ENCODE measurements at regions not wholly inside any gene's neighbourhood (a gene's known extent, or its start where the extent isn't known, plus 50 kb on each side); places are given as distances from the start of the nearest gene placed in this dataset.

- TF ChIP-seq ZBTB33 (IDR thresholded peaks at IDR 0.05; ENCODE audit: extremely low read depth, insufficient replicate concordance, low read length) (no peak), POLR2A (IDR thresholded peaks at IDR 0.05; ENCODE audit: borderline replicate concordance, extremely low read depth, insufficient read depth, insufficient read length) (no peak), FOSL1 (IDR thresholded peaks at IDR 0.05; ENCODE audit: low read depth) (no peak)
- TF ChIP-seq, protein P1, sequence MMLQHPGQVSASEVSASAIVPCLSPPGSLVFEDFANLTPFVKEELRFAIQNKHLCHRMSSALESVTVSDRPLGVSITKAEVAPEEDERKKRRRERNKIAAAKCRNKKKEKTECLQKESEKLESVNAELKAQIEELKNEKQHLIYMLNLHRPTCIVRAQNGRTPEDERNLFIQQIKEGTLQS (IDR thresholded peaks at IDR 0.05): no peak
Observed at GRCh38 chr12:115485503-115485902, 792.0 kb downstream of the MED13L start (continued).

GRCh38 chr12:115482943-115483342 is 794.5 kb downstream of the MED13L start:
- Histone ChIP-seq H3K9me3 (ENCODE audit: control insufficient read depth in 1 of 2, insufficient read depth in 1 of 2, low read depth in 1 of 2, low read length in 2 of 2) (0 out of 4 replicates have a peak, but pooled peaks cover 0 to 3% of the 10 kb centered on the region in 2 experiments), H3K79me2 (ENCODE audit: insufficient read depth, low read length) (no peaks in the 10 kb centered on the region), H3K9me2 (ENCODE audit: insufficient read depth) (no peaks in the 10 kb centered on the region), H3K9ac (ENCODE audit: low read length) (no peak overlapping the region), H3K27me3 (ENCODE audit: insufficient read depth, low read length) (no peaks in the 10 kb centered on the region), H2AFZ (ENCODE audit: low read depth, low read length, poor library complexity, severe bottlenecking) (no peak overlapping the region), H4K20me1 (ENCODE audit: insufficient read depth) (no peaks in the 10 kb centered on the region), H3K36me3 (ENCODE audit: control insufficient read depth in 1 of 2, insufficient read depth in 2 of 2, low read length in 2 of 2) (no peaks in the 10 kb centered on the region), H3K4me1 (ENCODE audit: control insufficient read depth in 1 of 2, insufficient read depth in 2 of 2, low read length in 2 of 2) (no peaks in the 10 kb centered on the region), H3K4me2 (ENCODE audit: low read length) (no peak overlapping the region), H3K4me3 (replicated peaks in 1 of 2; ENCODE audit: low read depth in 1 of 2, low read length in 2 of 2) (no peak overlapping the region), H3K27ac (ENCODE audit: low read depth, low read length) (no peak overlapping the region)
- ATAC-seq (no peak), DNase-seq (ENCODE audit: low read depth, low spot score) (no peak)
- ChIA-PET POLR2A (no interaction called here), CTCF (no interaction called here), RAD21 (ENCODE audit: low non-redundant PET in 1 of 2, low total read pairs in 2 of 2, uncharacterized antibody in 2 of 2, unreplicated experiment in 2 of 2) (no interaction called here)
- TF ChIP-seq ZNF274 (IDR thresholded peaks at IDR 0.05; ENCODE audit: low read depth, low read length): no peak
- TF ChIP-seq EZH2phosphoT487 (IDR thresholded peaks at IDR 0.05; ENCODE audit: borderline replicate concordance): no peak
- no peak for TF ChIP-seq SIN3A (IDR thresholded peaks at IDR 0.05; ENCODE audit: low read depth)
- TF ChIP-seq POLR2A (IDR thresholded peaks at IDR 0.05; ENCODE audit: borderline replicate concordance, extremely low read depth, insufficient read depth, insufficient read length): no peak
- TF ChIP-seq YY1 (IDR thresholded peaks at IDR 0.05; ENCODE audit: extremely low read depth, insufficient replicate concordance, low read depth, low read length): no peak
- TF ChIP-seq, protein P1 (IDR thresholded peaks at IDR 0.05): no peak
- TF ChIP-seq CBX3 (IDR thresholded peaks at IDR 0.05; ENCODE audit: low read depth): no peak
- TF ChIP-seq TCF7L2 (IDR thresholded peaks at IDR 0.05; ENCODE audit: borderline replicate concordance, extremely low read depth, insufficient read depth, insufficient read length): no peak
- TF ChIP-seq SRF (IDR thresholded peaks at IDR 0.05; ENCODE audit: low read depth): no peak
- TF ChIP-seq SP1 (IDR thresholded peaks at IDR 0.05; ENCODE audit: low read depth): no peak
- TF ChIP-seq JUND (IDR thresholded peaks at IDR 0.05): no peak
- TF ChIP-seq MAX (IDR thresholded peaks at IDR 0.05): no peak
- TF ChIP-seq ZBTB33 (IDR thresholded peaks at IDR 0.05; ENCODE audit: extremely low read depth, insufficient replicate concordance, low read length): no peak
- no peak for TF ChIP-seq EGR1 (IDR thresholded peaks at IDR 0.05; ENCODE audit: low read depth)
- TF ChIP-seq ELF1 (IDR thresholded peaks at IDR 0.05; ENCODE audit: borderline replicate concordance, low read depth): no peak
- no peak for TF ChIP-seq ZFX (IDR thresholded peaks at IDR 0.05)
- TF ChIP-seq CTCF (IDR thresholded peaks at IDR 0.05 in 2 of 3, conservative IDR thresholded peaks at IDR 0.05 in 1 of 3; ENCODE audit: borderline replicate concordance in 1 of 3, insufficient read depth in 1 of 3, low read depth in 2 of 3, low read length in 2 of 3): no peak
- no peak for TF ChIP-seq POLR2AphosphoS5 (IDR thresholded peaks at IDR 0.05; ENCODE audit: low read depth, low read length)
- intact Hi-C loops (cut with micrococcal nuclease): no loop called here
- BruUV-seq (replicated peaks): no TSS peak

Data from HCT116 (cell line).